Skeletal muscle tissue (tissue), 3 donors: ENCODE measurements at regions not wholly inside any gene's neighbourhood (a gene's known extent, or its start where the extent isn't known, plus 50 kb on each side); places are given as distances from the start of the nearest gene placed in this dataset.
A peak's percentile ranks its signal among the peaks of the same experiment; 100 is the strongest.

ENCODE experiments used
- H3K27ac ChIP-seq: one replicate; pipeline ENCODE4 v1.7.0; 2013; ENCODE audit warnings: mild to moderate bottlenecking, low read depth, low read length, inconsistent platforms
- H3K27me3 ChIP-seq, 3 donors: one replicate each; pipeline ENCODE4 v1.7.0; 2013; ENCODE audit warnings: low read length in 3 of 3; ENCODE audit not compliant: control insufficient read depth in 3 of 3, insufficient read depth in 3 of 3
- H3K36me3 ChIP-seq, 3 donors: one replicate each; pipeline ENCODE4 v1.7.0; 2013; ENCODE audit warnings: low read length in 3 of 3; ENCODE audit not compliant: control insufficient read depth in 3 of 3, insufficient read depth in 3 of 3
- H3K4me1 ChIP-seq, 3 donors: one replicate each; pipeline ENCODE4 v1.7.0; 2013; ENCODE audit warnings: low read length in 3 of 3, mild to moderate bottlenecking in 3 of 3; ENCODE audit not compliant: control insufficient read depth in 3 of 3, insufficient read depth in 3 of 3
- H3K4me3 ChIP-seq, 3 donors: one replicate each; pipeline ENCODE4 v1.7.0; 2013; ENCODE audit warnings: low read length in 3 of 3
- H3K9ac ChIP-seq, 3 donors: one replicate each; pipeline ENCODE4 v1.7.0; 2013; ENCODE audit warnings: low read length in 3 of 3, mild to moderate bottlenecking in 3 of 3, moderate library complexity in 2 of 3, low read depth in 1 of 3
- H3K9me3 ChIP-seq, 3 donors: one replicate each; pipeline ENCODE4 v1.7.0; 2013; ENCODE audit warnings: low read length in 3 of 3; ENCODE audit not compliant: control insufficient read depth in 3 of 3
- donor health status: Osteomylitis.

DNA sequence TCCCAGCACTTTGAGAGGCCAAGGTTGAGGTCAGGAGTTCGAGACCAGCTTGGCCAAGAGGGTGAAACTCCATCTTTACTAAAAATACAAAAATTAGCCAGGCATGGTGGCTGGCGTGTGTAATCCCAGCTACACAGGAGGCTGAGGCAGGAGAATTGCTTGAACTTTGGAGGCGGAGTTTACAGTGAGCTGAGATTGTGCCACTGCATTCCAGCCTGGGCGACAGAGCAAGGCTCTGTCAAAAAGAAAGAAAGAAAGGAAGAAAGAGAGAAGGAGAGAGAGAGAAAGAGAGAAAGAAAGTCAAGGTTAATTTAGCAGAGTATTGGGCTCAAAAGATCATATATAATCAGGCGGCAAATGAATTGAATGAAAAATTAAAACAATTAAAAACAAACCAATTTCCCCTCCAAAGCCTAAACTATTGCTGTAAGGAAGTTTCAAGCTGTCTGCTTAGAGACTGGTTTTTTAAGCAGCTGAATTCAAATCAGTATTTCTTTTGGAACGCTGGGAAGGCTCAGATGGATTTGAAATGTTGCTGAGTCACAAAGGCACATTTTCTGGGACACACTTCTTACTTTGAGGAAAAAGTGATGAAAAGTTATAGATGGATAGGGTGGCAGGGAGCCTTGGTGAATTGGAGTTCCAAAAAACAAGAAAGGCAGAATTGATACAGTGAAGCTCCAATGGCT is 81.3 kb upstream of the BHLHE40 start:
- no peak overlapping the region for H3K4me3 ChIP-seq
- H3K27ac ChIP-seq: peak overlapping the region; percentile 26
- no peaks in the 10 kb centered on the region for H3K36me3 ChIP-seq
- H3K4me1 ChIP-seq: peaks cover 0 to 4% (median 0%) of the 10 kb centered on the region in 3 donors
- H3K27me3 ChIP-seq: no peaks in the 10 kb centered on the region
- no peak overlapping the region for H3K9ac ChIP-seq
- no peaks in the 10 kb centered on the region for H3K9me3 ChIP-seq

- peak overlapping the region; percentile 26 for H3K27ac ChIP-seq
- H3K27me3 ChIP-seq: no peaks in the 10 kb centered on the region
- H3K36me3 ChIP-seq: no peaks in the 10 kb centered on the region
- H3K4me3 ChIP-seq: no peak overlapping the region
- peaks cover 0 to 4% (median 0%) of the 10 kb centered on the region in 3 donors for H3K4me1 ChIP-seq
- no peaks in the 10 kb centered on the region for H3K9me3 ChIP-seq
- H3K9ac ChIP-seq: no peak overlapping the region
These were observed 80.6 kb upstream of the BHLHE40 start for GRCh38 chr3:4898454-4899313.

- no peaks in the 10 kb centered on the region for H3K27me3 ChIP-seq
- peaks cover 0 to 4% (median 0%) of the 10 kb centered on the region in 3 donors for H3K4me1 ChIP-seq
- H3K9ac ChIP-seq: no peak overlapping the region
- no peaks in the 10 kb centered on the region for H3K9me3 ChIP-seq
- no peaks in the 10 kb centered on the region for H3K36me3 ChIP-seq
- no peak overlapping the region for H3K4me3 ChIP-seq
- no peak overlapping the region for H3K27ac ChIP-seq
These were observed 79.5 kb upstream of the BHLHE40 start for GRCh38 chr3:4899710-4900109.

GRCh38 chr3:4900298-4900697 is 78.9 kb upstream of the BHLHE40 start:
- H3K4me3 ChIP-seq: no peak overlapping the region
- peaks cover 0 to 4% (median 0%) of the 10 kb centered on the region in 3 donors for H3K4me1 ChIP-seq
- H3K27ac ChIP-seq: no peak overlapping the region
- H3K27me3 ChIP-seq: no peaks in the 10 kb centered on the region
- no peaks in the 10 kb centered on the region for H3K36me3 ChIP-seq
- H3K9me3 ChIP-seq: no peaks in the 10 kb centered on the region
- no peak overlapping the region for H3K9ac ChIP-seq

GRCh38 chr3:4904811-4905695 is 74.2 kb upstream of the BHLHE40 start:
- H3K27ac ChIP-seq: no peak overlapping the region

GRCh38 chr3:4906107-4906621 is 73.1 kb upstream of the BHLHE40 start:
- H3K27me3 ChIP-seq: no peaks in the 10 kb centered on the region
- H3K27ac ChIP-seq: no peak overlapping the region
- H3K36me3 ChIP-seq: no peaks in the 10 kb centered on the region
- no peak overlapping the region for H3K4me3 ChIP-seq
- H3K4me1 ChIP-seq: no peaks in the 10 kb centered on the region
- H3K9me3 ChIP-seq: no peaks in the 10 kb centered on the region
- H3K9ac ChIP-seq: no peak overlapping the region

More at GRCh38 chr3:4904811-4905695, 74.2 kb upstream of the BHLHE40 start:
- Histone ChIP-seq H3K27me3 (no peaks in the 10 kb centered on the region), H3K4me1 (no peaks in the 10 kb centered on the region), H3K9ac (no peak overlapping the region), H3K4me3 (no peak overlapping the region), H3K36me3 (no peaks in the 10 kb centered on the region), H3K9me3 (no peaks in the 10 kb centered on the region)

GRCh38 chr3:4907050-4907449 is 72.2 kb upstream of the BHLHE40 start:
- H3K9ac ChIP-seq: no peak overlapping the region
- no peak overlapping the region for H3K4me3 ChIP-seq
- no peak overlapping the region for H3K27ac ChIP-seq
- H3K4me1 ChIP-seq: no peaks in the 10 kb centered on the region
- no peaks in the 10 kb centered on the region for H3K27me3 ChIP-seq
- H3K9me3 ChIP-seq: no peaks in the 10 kb centered on the region
- H3K36me3 ChIP-seq: no peaks in the 10 kb centered on the region

DNA sequence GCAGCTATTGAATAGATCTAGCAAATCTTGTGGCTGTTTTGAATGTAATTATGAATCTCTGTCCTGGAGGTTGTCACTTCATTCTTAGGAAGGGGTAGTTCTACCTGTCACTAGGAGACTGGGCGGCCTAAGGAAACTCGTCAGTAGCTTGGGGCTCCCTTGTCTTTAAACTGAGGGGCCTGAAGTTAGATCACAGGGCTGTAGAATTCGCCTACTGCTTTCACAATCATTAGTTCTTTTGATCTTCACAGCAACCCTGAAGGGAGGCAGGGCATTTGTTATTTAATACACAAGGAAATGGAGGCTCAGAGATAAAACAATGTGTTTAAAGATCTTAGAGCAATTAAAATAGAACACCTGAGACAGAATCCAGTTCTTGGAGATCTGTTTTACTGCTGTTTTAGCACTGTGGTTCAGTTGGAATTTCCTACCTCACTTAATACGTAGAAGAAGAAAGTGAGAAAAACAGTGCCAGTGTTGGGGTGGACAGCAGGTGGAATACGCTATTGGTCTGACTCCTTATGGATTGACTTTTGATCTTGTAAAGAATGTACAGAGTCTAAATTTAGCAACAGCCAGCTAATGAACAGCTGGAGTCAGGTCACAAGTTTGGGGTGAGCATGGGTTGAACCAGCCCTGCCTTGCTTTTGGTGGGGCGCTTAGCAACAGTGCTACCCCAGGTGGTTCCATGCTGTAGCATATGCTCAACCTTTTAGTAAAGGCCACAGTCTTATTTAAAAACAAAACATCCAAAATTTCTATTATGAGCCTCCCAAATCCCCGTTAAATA is 71.4 kb upstream of the BHLHE40 start:
- no peaks in the 10 kb centered on the region for H3K36me3 ChIP-seq
- H3K9ac ChIP-seq: no peak overlapping the region
- no peaks in the 10 kb centered on the region for H3K9me3 ChIP-seq
- H3K4me1 ChIP-seq: no peaks in the 10 kb centered on the region
- no peak overlapping the region for H3K4me3 ChIP-seq
- no peak overlapping the region for H3K27ac ChIP-seq
- H3K27me3 ChIP-seq: no peaks in the 10 kb centered on the region

GRCh38 chr3:4908433-4909156 is 70.6 kb upstream of the BHLHE40 start:
- no peaks in the 10 kb centered on the region for H3K27me3 ChIP-seq
- no peaks in the 10 kb centered on the region for H3K9me3 ChIP-seq
- H3K4me1 ChIP-seq: no peaks in the 10 kb centered on the region
- no peak overlapping the region for H3K9ac ChIP-seq
- H3K36me3 ChIP-seq: no peaks in the 10 kb centered on the region
- no peak overlapping the region for H3K4me3 ChIP-seq
- H3K27ac ChIP-seq: no peak overlapping the region
